Anterior cingulate cortex (tissue), 58 donors: ENCODE measurements at regions not wholly inside any gene's neighbourhood (a gene's known extent, or its start where the extent isn't known, plus 50 kb on each side); places are given as distances from the start of the nearest gene placed in this dataset.

Experiments
- DNase-seq, 58 donors: peaks; one replicate each; lab custom pipeline; 2025; lab: John Stamatoyannopoulos, UW

DNA sequence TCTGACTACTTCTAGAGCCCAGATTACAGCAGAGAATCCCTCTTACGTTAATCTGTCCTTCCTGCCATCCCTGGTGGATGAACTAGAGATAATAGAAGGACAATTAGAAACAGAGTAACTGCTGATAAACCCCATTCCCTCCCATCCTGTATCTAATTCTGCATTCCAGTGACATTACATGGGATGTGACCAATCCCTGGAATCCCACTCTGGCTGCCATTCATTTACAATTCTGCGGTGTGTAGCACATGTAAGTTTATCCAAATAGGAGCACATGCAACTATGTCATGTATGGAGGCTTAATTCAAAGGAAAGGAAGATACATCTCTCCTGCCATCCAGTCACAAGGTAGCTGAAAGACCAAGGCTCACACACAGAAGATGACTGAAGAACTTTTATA is 339.5 kb downstream of the GPAT3 start:
- no peak for DNase-seq

DNA sequence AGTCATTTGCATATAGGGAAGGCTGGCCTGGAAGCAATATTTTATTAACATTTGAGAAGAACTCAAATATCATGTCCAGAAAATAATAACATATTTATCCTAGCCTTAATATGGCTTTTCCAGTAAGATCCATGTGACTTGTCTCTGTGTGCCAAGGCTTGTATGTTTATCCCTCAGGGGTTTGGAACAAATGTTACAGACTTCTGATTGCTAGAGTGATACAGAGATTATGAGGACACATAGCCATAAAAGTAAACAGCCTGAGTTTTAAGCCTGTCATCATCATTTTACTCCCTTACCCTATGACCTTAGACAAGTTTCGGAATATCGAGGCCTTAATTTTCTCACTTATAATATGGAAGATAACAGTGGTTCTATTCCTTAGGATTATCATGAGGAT is 338.1 kb downstream of the GPAT3 start:
- no peak for DNase-seq

DNA sequence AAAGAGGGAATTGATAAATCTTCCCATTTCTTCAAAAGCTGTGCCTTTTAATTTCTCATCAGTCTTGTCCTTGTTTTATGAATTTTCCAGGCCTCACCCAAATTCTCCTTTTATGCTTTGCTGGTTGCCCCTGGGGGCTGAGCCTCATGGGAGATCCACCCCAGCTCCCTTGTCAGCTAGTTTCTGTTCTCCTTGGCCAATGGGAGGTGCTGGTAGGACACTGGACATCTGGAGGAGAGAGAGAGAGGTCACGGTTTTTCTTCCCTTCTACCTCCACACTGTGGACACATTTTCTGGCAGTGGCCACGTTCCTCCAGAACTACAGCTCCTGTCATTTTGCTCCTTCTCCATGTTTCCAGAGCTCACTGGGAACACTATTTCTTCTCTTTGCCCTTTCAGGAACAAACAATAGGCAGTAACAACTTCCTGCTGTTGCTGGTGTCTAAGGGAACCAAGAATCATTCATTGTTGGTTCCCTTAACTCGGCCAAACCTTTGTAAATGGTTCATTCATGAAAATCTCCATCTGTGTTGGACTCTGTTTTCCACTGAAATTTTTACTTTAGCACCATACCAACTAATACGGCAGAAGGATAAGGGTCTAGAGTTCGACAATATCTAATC is 334.5 kb downstream of the GPAT3 start:
- DNase-seq = peak in 5 of 58 donors; percentile 1 to 50 (median 11)

DNA sequence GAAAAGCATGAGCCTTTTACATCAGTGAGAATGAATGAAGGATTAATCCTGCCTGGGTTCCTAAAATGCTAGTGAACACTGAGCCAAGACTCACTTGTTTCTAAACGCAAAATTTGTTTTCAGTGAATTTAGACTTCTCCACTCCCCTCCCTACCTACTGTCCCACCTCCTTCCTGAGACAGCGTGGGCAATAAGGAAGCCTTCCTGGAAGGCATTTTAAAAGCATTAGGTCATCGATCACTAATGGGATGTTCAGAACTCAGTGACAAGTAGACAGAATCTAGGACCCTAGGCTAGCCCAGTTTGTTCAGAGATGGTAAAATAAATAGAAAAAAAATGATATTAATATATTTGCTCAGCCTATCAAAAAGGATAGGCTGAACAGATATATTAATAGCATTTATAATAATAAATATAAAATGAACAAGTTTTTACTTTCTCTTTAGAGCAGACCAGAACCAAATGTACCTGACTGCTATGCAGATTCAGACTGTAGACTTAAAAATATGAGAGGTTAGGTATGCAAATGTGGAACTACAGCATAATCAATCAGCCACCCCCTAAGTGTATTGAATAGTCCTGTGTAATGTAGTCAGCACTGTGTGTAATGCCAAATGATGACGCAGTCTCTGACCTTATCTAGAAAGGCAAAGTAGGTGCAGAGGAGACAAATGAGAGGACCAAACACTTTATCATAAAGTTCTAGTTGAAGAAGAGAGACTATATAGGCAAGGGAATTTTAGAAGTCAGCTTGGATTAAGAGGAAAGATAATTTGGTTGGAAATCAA is 331.1 kb downstream of the GPAT3 start:
- DNase-seq = no peak

DNA sequence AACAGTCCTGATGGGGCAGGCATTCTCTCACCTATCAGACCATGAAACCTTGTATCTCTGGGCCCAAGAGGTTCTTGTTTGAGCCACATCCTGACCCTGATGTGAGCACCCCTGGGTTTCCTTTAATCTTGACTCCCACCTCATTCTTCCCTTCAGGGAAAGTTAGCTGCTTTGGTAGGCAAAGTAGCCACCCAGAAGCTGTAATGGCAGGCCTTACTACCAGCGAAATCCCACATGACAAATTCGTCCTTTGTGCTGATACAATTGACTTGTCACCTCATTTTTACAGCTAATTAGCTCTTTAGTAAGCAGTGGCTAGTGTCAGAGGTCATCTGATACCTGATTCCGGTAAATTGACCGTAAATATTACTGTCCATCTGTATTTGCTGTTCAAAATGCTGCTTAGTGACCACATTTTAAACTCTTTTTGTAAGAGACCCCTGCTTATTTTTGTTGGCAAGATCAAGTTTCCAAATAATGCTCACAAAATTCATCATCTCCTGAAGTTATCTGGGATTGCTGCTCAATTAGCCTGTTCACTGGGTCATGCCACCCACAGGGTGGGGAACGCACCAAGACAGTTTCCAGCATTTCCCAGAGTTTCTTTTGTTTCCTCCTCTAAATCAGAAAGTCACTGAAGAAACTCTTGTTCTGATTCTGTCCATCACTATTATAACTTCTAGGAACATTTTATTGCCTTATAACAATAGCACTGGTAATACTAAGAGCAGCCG is 329.7 kb downstream of the GPAT3 start:
- DNase-seq = no peak

DNA sequence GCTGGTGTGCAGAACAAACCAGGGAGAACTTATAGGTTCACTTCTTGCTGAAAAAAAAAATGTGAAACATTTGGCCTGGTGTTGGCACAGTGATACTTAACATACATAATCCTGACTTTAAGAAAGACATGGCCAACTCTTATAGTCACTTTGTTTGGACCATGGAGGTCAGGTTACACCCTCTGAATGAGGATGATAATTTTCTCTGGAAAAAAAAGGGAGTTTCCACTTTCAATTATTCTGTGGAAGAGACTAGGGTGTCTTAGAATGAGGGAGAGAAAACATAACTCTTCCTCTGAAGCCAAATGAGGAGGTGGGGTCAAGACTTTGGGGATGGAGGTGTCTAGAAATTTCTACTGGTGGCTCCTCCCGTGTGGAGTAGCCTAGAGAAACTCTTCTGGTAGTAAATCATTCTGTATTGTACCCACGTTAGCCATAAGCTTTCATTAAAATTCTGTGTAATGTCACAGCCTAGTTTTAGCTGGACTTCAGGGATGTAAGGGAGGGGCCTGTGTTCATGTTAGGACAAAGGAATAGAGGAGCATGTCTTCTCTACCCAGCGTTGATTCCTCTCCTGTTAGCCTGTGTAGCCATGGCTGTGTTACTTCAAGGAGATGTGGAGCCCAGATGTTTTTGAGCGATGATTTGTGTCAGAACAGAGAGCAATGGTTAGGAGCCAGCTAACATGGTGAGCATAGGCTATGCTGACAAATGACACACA is 328.3 kb downstream of the GPAT3 start:
- no peak for DNase-seq

DNA sequence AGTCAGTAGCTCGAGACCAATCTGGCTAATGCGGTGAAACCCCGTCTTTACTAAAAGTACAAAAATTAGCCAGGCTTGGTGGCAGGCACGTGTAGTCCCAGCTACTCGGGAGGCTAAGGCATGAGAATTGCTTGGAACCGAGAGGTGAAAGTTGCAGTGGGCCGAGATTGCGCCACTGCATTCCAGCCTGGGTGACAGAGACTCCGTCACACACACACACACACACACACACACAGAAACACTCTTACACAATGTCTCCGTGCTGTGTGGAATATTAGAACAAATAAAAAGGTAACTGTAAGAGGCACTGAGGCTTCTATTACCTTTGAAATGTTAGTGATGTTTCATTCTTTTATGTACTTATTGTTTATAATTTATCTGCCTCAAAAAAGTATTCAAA is 326.6 kb downstream of the GPAT3 start:
- no peak for DNase-seq

DNA sequence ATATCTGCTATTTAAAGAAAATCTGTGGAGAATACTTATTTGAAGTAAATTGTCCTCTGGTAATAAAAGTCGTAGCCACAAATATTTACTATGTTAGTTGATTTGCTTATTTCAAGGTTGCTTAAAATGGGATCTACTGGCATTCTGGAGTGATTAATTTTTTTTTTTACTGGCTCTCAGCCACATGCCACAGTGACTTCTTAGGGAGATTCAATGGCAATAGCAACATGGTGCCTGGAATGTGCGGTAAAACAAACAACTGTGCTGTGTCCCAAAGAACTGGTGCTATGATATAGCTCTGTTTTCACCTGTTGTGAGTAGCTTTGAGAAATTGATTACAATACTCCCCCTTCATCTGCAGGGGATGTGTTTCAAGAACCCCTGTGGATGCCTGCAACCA is 324.3 kb downstream of the GPAT3 start:
- no peak for DNase-seq

DNA sequence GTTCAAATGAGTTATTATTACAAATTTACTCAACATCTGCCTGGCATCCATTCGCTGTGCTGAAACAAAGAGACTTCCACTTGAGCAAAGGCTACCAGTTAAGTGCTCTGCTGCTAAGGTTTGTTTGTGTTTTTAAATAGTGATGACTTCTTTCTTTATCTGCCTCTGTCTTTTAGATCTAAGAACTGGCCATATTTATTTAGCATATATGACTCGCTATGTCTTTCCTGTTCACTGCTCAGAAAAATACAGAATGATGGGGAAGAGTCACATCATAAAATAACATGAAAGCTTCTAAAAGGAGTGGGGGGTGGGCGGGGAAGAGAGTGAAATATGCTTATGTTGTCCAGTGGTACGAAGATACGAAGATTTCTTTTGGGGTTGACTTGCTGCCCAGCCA is 322.2 kb downstream of the GPAT3 start:
- no peak for DNase-seq

DNA sequence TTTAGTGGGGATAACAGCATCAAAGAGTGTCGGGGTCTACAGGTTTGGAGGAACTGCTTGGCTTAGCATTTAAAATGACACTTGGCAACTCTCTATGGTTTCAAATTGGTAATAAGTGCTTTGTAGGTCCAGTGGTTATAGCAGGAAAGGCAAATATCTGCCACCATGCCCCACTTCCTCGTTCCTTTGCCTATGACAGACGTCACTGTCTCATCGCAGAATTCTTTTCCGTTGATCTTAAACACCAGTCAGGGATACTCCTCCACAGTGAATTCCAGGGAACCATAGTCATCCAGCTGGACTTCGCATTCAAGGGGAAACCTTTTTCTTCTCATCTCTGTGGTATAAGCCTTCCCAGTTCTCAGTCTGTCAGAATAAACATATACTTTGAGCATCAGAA is 319.1 kb downstream of the GPAT3 start:
- no peak for DNase-seq

DNA sequence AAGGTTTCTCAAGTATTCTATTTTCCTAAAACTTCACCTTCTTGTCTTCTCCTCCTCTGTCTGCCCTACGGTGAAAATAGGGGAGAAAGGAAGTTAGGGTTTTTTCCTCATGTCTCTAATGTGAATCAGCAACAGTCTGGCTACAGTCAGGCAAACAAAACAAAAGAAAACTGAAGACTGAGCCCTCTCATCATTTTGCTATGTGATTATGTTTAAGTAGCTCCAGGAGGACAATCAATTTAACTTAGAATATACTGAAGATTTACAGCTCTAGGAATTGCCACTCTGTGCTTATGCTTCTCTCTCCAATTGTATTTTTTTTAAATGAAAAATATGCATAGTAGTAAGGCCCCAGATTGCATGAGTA is 316.2 kb downstream of the GPAT3 start:
- DNase-seq = no peak

DNA sequence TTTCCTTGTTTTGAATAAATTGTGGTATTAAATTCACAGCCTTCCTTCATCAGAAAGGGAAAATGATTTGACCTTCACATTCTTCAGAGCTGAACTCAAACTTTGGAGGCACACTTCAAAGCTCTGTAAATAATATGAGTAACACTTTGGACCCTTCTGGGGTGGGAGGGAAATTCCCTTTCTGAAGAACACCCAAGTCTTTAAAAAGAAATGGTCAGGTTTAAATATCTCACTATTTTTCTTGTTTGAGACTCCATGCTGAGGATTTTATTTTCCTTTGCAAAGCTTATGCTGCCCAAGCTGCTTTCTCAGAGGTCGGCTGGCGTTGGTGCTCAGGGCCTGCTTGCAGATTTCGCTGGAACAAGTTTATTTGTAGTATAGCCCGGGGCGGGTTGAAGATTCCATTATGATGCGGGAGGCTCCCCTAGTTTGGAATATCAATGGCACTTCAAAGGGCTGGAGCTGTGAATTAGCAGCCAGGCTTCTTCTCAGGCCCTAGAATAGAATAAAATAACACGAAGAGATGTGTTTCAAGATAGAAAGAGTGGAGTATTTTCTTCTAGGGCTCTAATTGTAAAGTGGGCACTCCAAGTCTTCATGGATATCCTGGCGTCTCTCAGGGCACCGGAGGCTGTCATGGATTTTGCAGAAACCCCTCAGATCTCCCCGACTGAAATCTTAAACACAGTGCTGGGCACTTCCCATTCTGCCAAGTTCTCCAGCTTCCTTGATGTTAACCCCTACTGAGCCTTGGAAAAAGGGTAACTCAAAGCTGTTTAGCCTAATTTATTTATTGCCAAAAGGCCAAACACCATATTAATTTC is 315.6 kb downstream of the GPAT3 start:
- no peak for DNase-seq

DNA sequence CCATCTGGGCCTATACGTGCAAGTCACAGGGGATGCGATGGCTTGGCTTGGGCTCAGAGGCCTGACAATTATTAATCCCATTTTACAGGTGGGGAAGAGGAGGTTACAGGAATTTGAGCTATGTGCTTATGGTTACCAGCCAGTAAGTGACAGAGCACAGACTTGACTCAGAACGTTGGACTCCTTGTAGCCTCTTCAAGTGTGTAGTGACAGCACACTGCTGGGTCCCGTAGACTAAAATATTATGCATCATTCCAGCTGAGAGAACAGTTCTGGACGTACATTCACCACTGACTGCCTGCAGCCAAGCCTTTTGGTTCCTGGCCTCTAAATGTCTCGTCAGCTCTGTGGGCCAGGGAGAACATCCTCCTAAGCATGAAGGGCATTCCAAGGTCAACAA is 314.5 kb downstream of the GPAT3 start:
- DNase-seq = no peak

DNA sequence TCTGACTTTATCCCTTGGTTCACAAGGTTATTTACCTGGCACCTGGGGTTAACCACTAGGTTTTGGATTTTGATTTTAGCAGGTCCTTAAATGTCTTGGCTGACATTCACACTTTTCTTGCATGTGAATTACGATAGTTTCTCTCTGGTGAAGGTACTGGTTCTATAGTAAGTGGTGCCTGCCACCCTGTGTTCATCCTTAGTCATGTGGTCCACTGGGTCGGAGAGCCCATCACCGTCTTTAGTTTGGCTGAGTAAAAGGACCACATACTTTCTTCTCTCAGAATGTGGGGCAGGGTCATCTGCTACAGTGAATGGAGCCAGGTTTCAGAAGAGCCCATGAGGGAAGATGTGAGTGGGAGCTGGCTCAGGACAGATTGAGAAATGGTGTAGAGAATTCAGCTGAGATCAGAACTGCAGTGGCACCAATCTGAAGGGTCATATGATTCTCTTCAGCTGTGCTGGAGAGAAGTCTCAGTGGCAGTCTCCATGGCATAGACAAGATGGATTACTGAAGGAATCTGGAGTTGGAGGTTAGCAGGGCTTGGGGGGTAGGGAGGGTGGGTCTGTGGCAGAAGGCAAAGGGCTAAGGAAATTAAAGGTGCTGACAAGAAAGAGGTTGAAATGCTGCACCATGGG is 310.4 kb downstream of the GPAT3 start:
- no peak for DNase-seq

DNA sequence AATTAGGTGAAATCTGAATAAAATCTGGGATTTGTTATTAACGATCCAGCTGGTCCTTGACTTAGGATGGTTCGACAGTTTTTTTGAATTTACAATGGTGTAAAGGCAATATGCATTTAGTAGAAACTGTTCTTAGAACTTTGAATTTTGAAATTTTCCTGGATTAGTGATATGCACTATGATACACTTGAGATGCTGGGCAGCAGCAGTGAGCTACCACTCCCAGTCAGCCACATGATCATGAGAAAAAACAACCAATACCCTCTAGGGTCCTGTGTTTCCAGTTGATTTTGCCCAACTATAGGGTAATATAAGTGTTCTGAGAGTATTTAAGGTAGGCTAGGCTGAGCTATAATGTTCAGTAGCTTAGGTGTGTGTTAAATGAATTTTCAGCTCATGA is 303.7 kb downstream of the GPAT3 start:
- no peak for DNase-seq

DNA sequence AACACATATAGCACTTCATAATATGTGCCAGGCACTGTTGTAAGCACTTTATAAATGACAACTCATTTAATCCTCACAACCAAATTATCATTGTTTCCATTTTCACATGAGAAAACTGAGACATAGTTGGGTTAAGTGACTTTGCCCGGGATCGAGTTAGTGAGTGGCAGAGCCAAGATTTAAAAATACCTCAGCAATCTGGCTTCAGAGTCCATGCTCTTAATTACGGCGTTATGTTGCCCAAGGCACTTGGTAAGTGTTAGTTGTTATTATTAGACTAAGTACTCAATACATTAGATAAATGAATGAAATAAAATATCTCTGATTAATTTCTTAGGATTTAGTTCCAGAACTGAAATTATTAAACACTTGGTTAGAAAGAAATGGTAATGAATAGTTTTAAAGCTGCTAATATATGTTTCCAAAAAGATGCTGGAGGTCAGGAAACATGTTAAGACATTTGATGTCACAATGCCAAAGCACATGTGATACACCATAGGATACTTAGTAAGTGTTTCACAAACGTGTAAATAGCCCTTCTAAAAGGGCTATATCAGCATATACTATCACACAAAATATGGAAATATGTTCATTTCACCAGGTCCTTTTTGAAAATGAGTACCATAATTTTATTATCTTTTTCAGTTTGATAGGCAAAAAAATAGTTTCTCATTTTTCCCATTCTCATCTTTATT is 301.9 kb downstream of the GPAT3 start:
- DNase-seq = no peak

DNA sequence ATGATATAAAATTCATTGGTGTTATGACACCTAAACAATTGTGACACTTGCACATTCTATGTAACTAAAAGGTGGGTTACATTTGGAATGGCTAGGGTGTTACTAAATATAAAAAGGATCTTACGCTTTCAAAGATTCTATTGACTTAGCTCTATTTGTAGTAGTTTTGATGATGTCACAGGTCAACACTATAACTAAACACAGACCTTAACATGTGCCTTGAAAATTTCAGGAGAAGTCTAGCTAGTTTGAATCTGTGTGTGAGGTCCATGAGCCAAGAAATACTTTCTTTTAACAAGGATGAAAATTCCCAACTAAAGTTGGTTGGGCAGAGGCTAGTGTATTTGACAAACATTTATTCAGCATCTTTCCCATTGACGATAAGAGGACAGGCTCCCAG is 298.0 kb downstream of the GPAT3 start:
- no peak for DNase-seq

DNA sequence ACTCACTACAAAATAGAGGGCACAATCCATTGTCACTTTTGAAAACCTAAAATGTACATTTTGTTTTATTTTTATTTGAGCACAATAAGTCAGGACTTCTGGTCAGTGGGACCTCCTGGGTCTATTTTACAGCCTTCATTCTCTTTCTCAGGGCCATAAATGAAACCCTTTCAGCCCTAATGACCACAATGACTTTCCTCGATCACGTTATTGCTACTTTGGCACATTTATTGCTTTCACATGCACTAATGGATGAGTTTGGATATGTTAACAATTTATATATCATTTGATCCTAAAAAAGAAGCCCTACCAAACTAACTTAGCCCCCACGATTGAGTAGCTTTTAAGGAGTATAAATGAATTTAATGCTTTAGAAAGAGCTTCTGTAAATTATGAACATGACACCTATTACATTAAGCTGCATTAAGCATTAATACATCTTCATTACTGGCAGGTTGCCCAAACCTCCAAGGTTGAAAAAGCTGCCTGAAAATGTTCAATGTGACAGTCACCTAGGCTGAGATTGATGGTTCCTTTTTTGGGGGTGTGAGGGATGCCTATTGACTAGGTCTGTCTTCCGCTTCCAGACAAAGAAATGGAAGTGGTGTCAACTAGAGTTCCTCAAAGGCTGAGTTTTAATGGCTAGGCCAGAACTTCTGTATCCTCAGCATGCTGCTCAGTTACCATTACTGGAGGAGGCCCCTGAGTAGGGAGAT is 296.4 kb downstream of the GPAT3 start:
- no peak for DNase-seq
